ENCODE measurements at regions not wholly inside any gene's neighbourhood (a gene's known extent, or its start where the extent isn't known, plus 50 kb on each side); places are given as distances from the start of the nearest gene placed in this dataset.
"Not testable (repeated sequence)": the region's sequence is repeated elsewhere in the genome, so short reads cannot be mapped to it uniquely, and the experiment has no call there.

DNA sequence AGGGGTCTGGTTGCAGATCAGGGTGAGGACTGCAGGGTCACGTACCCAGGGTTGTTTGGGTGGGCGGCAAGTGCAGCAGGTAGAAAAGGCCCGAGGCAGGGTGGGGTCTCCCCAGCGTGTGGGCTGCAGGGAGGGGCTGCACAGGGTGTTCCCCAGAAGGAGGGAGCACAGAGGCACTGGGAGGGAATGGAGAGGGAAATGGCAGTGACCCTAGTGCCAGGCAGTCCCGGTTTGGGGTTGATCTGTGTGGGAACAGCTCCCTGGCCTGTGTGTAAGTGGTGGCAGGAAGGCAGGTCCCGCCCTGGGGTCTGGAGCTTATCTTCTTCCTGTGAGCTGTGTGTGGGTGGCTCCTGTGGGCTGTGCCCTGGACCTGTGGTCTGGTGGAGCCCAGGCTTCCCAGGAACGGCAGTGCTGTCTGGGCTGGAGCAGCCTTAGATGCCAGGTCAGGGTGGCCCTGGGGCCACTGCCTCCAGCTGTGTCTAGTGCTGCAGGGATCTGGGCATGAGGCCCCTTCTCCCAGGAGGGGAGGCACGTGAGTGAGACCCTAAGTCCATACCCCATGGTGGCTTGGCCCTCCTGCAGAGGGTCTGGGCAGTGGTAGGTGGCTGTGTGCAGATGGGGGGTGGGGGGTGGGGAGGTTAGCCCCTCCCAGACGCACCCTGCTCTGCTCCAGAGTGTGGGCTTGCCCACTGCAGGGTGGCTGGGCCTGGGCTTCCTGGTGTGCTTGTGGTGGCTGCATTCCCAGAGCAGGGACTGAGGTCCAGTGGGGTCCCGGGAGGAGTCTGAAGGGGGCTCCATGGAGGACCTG lies 363.5 kb downstream of the TMEM121 start:
- H3K36me3 ChIP-seq (replicated peaks) = no peaks in the 10 kb centered on the region
- no peak overlapping the region for H3K27ac ChIP-seq
- H3K4me3 ChIP-seq (ENCODE audit: low read depth, low read length) = no peak overlapping the region
- DNase-seq = no peak
- in situ Hi-C loops (cut with HindIII; ENCODE audit: low pct_ligation_motif_present, low sequenced_read_pairs) = no loop called here
- TF ChIP-seq, protein P1, sequence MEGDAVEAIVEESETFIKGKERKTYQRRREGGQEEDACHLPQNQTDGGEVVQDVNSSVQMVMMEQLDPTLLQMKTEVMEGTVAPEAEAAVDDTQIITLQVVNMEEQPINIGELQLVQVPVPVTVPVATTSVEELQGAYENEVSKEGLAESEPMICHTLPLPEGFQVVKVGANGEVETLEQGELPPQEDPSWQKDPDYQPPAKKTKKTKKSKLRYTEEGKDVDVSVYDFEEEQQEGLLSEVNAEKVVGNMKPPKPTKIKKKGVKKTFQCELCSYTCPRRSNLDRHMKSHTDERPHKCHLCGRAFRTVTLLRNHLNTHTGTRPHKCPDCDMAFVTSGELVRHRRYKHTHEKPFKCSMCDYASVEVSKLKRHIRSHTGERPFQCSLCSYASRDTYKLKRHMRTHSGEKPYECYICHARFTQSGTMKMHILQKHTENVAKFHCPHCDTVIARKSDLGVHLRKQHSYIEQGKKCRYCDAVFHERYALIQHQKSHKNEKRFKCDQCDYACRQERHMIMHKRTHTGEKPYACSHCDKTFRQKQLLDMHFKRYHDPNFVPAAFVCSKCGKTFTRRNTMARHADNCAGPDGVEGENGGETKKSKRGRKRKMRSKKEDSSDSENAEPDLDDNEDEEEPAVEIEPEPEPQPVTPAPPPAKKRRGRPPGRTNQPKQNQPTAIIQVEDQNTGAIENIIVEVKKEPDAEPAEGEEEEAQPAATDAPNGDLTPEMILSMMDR (IDR thresholded peaks at IDR 0.05; ENCODE audit: low read depth, low read length, missing control alignments) = no peak
- H3K27me3 ChIP-seq (replicated peaks) = no peaks in the 10 kb centered on the region

DNA sequence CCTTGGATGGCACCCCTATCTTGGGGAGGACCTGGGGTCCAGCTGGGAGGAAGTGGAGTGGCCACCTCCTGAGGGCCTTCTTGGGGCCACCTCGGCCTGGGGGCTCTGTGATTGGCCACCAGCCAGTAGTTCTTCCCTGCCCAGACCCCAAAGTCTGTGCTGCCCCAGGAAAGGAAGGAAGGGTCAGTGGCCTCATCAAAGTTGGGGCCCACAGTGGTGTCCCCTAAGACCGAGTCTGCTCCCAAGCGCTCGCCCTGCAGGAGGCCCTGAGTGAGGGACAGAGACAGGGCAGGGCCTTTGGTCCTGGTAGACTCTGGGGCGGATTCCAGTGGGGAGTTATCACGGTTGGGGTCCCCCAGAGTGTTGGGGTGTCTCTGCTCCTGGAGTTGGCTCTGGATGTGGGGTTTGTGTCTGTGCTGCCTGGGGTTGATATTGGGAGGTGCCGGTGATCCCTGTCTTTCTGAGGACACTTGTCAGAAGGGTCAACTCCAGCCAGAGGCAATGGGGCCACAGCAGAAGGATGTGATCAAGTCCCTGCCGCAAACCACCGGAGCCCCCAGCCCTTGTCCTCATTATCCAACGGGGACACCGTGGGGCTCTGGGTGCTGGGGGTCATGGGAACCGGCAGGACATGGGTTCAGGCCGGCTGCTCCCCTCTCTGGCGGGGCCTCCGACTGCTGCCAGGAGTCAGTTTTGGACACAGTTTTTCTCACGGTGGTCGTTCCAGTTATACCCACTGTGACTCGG lies 364.3 kb downstream of the TMEM121 start:
- Histone ChIP-seq H3K4me3 (ENCODE audit: low read depth, low read length) (no peak overlapping the region), H3K27me3 (replicated peaks) (no peaks in the 10 kb centered on the region), H3K27ac (no peak overlapping the region), H3K36me3 (replicated peaks) (no peaks in the 10 kb centered on the region)
- no peak for DNase-seq
- TF ChIP-seq, protein P1 (IDR thresholded peaks at IDR 0.05; ENCODE audit: low read depth, low read length, missing control alignments) = no peak
- in situ Hi-C loops (cut with HindIII; ENCODE audit: low pct_ligation_motif_present, low sequenced_read_pairs) = no loop called here

DNA sequence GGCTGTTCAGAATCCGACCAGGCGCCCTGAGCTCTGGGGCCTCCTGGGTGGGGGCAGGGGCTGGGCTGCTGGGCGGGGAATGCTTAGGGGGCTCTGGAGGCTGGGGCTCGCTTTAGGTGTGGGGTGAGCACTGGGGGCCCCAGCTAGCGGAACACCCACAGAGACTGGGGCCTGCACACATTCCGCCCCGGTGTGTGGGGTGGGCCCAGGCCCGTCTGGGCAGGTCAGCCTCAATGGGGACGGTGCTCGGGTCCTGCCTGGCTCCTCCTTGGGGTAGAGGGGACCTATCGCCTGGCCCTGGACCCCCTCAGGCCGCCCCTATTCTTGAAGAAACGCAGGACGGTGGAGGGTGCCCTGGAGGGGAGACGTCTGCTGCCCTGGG lies 364.8 kb downstream of the TMEM121 start:
- Histone ChIP-seq H3K27ac (no peak overlapping the region), H3K4me3 (ENCODE audit: low read depth, low read length) (no peak overlapping the region), H3K36me3 (replicated peaks) (no peaks in the 10 kb centered on the region), H3K27me3 (replicated peaks) (no peaks in the 10 kb centered on the region)
- in situ Hi-C loops (cut with HindIII; ENCODE audit: low pct_ligation_motif_present, low sequenced_read_pairs) = no loop called here
- TF ChIP-seq, protein P1 (IDR thresholded peaks at IDR 0.05; ENCODE audit: low read depth, low read length, missing control alignments) = no peak
- no peak for DNase-seq

DNA sequence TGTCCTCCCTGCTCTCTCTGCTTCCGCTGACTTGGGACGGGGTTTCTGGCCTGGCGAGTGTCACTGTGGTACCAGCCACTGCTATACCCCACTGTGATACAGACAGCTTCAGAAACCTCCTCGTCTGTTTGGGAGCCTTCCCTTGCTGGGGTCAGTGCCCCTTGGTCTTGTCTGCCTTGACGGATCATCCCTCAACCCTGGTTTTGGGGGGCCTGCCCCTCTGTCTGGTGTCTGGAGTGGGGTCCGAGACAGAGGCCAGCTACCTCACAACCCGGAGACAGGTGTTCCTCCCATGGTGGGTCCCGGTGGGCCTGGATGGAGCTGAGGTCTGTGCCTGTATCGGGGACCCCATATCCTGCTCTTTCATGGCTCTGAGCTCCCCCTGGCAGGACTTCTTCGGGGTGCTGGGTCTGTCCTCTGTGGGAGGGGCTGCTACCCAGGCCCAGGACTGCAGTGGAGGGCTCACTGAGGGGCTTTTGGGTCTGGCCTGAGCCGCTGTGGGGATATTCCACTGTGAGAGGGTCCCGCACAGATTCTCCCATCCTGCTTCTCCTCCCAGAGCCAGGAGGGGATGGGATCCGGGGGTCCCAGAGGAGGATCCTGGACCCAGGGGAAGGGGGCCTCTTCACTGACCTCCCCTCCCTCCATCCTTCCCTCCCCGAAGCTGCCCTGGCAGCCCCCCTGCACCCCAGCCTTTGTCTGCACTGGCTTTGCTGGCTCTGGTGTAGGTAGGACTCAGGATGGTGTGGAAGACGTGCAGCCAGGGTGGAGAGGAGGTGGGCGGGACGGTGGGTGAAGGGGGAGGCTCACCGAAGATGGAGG lies 365.5 kb downstream of the TMEM121 start:
- no peak for DNase-seq
- H3K27me3 ChIP-seq (replicated peaks) = no peaks in the 10 kb centered on the region
- no peaks in the 10 kb centered on the region for H3K36me3 ChIP-seq (replicated peaks)
- TF ChIP-seq, protein P1 (IDR thresholded peaks at IDR 0.05; ENCODE audit: low read depth, low read length, missing control alignments) = no peak
- in situ Hi-C loops (cut with HindIII; ENCODE audit: low pct_ligation_motif_present, low sequenced_read_pairs) = no loop called here
- no peak overlapping the region for H3K27ac ChIP-seq
- no peak overlapping the region for H3K4me3 ChIP-seq (ENCODE audit: low read depth, low read length)

DNA sequence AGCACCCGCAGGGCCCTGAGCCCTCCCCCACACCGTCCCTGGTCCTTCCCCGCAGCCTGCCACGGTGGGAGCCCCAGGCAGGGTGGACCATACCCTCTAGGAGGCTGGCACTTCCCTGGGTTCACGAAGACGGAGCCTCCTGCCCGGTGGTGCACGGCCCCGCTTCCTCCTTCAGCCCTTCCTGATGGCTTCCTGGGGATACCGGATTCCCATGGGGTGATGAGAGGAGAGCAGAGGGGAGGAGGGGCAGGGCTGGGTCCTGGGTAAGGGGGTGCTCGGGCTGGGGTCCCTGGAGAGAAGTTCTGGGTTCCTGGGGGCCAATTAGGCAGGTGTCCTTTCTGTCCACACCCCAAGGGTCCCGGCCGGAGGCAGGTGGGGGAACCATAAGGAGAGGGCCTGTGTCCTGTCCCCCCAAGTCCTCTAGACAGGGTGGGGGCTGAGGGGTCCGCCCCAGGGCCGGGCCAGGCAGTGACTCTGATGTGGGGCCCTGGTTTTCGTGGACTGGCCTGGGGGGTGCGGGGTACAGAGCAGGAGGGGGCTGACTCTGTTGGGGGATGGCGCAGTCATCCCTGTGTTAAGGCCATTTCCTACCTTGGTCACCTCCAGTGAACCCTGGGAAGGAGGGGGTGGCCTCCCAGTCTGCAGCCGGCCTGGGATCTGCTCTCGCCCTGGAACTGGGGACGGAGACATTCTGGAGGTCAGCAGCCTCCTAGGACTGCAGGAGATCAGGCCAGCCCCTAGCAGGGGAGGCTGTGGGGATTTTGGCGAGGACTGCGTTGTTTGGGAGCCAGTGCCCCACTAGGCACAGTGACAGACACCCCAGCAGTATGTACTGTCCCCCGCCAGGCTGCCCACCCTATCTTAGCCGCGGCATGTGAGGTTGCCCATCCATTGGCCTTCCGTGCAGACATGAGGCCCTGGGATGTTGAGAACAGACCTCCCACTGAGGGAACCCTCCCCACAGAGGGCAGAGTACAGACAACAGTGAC lies 366.4 kb downstream of the TMEM121 start:
- DNase-seq; H3K27me3 ChIP-seq (replicated peaks); in situ Hi-C loops (cut with HindIII; ENCODE audit: low pct_ligation_motif_present, low sequenced_read_pairs); H3K4me3 ChIP-seq (ENCODE audit: low read depth, low read length); H3K36me3 ChIP-seq (replicated peaks); H3K27ac ChIP-seq: not testable (repeated sequence)

DNA sequence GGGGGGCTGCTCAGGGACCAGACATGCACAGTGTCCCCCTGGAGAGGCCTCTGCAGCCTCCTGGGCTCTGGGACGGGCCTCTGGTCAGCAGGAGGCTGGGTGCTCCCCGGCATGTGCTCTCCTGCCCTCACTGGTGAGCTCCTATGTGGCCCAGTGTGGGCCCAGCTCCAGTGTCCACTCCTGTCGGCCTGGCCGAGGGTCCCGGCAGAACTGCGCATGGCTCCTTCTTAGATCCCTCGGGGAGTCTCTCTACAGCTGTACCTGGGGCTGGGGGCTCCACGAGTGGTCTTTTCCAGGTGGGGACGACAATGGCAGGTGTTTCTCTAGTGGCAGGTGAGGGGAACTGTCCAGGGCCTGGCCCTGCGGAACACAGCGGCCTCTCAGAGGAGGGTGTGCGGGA lies 367.3 kb downstream of the TMEM121 start:
- DNase-seq; H3K27me3 ChIP-seq (replicated peaks); H3K4me3 ChIP-seq (ENCODE audit: low read depth, low read length); H3K36me3 ChIP-seq (replicated peaks); in situ Hi-C loops (cut with HindIII; ENCODE audit: low pct_ligation_motif_present, low sequenced_read_pairs); H3K27ac ChIP-seq: not testable (repeated sequence)

All from brain microvascular endothelial cell (primary cell).